OCI-LY7 (cell line): ENCODE measurements at regions not wholly inside any gene's neighbourhood (a gene's known extent, or its start where the extent isn't known, plus 50 kb on each side); places are given as distances from the start of the nearest gene placed in this dataset.

Experiments used
- EZH2phosphoT487 ChIP-seq: fragments of 200-600 bp; sonication (generic); IDR thresholded peaks from 2 replicates; pipeline ENCODE4 v1.6.1; 2018; ENCODE audit warnings: low read depth, borderline replicate concordance, mild to moderate bottlenecking, mixed run types, antibody characterized with exemption, low read length, moderate library complexity, mixed read lengths
- TF ChIP-seq, protein P1 (sequence below): fragments of 200-600 bp; sonication (generic); conservative IDR thresholded peaks from 2 replicates; pipeline ENCODE4 v1.5.1; 2014; ENCODE audit warnings: mild to moderate bottlenecking, antibody characterized with exemption, low read length, moderate library complexity, mixed read lengths

DNA sequence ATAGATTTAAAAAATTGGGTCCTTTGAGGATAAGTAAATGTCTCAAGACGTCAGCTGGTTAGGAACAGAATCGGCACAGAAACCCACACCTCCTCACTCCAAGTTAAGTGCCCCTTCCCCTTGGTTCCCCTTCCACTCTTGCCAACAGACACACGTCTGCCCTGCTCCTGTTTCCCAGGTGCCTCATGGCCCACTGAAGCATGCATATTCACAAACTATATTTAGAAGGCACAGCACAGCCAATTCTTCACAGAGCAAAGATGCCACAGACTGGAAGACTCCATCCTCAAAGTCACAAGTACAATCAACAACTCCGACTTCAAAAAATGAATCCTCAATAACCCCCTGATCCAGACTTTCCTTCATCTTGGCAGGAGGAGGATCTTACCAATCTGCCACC lies 295.4 kb upstream of the NR2F2 start:
- TF ChIP-seq, protein P1, sequence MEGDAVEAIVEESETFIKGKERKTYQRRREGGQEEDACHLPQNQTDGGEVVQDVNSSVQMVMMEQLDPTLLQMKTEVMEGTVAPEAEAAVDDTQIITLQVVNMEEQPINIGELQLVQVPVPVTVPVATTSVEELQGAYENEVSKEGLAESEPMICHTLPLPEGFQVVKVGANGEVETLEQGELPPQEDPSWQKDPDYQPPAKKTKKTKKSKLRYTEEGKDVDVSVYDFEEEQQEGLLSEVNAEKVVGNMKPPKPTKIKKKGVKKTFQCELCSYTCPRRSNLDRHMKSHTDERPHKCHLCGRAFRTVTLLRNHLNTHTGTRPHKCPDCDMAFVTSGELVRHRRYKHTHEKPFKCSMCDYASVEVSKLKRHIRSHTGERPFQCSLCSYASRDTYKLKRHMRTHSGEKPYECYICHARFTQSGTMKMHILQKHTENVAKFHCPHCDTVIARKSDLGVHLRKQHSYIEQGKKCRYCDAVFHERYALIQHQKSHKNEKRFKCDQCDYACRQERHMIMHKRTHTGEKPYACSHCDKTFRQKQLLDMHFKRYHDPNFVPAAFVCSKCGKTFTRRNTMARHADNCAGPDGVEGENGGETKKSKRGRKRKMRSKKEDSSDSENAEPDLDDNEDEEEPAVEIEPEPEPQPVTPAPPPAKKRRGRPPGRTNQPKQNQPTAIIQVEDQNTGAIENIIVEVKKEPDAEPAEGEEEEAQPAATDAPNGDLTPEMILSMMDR = no peak
- no peak for TF ChIP-seq EZH2phosphoT487
